Activated T-helper 1 cell treated with Interleukin-2 at 50 U/mL for 16 hours (primary cell): ENCODE measurements at regions not wholly inside any gene's neighbourhood (a gene's known extent, or its start where the extent isn't known, plus 50 kb on each side); places are given as distances from the start of the nearest gene placed in this dataset.
"Not testable (repeated sequence)": the region's sequence is repeated elsewhere in the genome, so short reads cannot be mapped to it uniquely, and the experiment has no call there.

Experiments used
- DNase-seq: peaks from one replicate; pipeline ENCODE4 v3.0.0-alpha.2; 2020; ENCODE audit warnings: low read depth

GRCh38 chr7:132030086-132030568, 473.7 kb upstream of the PODXL start:
- DNase-seq = no peak

- no peak for DNase-seq
These were observed 473.1 kb upstream of the PODXL start for GRCh38 chr7:132029369-132030085.

- DNase-seq = no peak
These were observed 471.9 kb upstream of the PODXL start for GRCh38 chr7:132028144-132028920.

GRCh38 chr7:132024290-132024689, 467.9 kb upstream of the PODXL start:
- no peak for DNase-seq

- no peak for DNase-seq
These were observed 467.0 kb upstream of the PODXL start for GRCh38 chr7:132023466-132023865.

- DNase-seq = no peak
These were observed 465.8 kb upstream of the PODXL start for GRCh38 chr7:132022188-132022587.

GRCh38 chr7:132019703-132020102, 463.3 kb upstream of the PODXL start:
- no peak for DNase-seq

GRCh38 chr7:132009778-132010177, 453.4 kb upstream of the PODXL start:
- no peak for DNase-seq

- DNase-seq = no peak
These were observed 448.1 kb upstream of the PODXL start for GRCh38 chr7:132004529-132004928.

GRCh38 chr7:132002343-132002968, 446.0 kb upstream of the PODXL start:
- DNase-seq = no peak

GRCh38 chr7:132001146-132001545, 444.7 kb upstream of the PODXL start:
- no peak for DNase-seq

GRCh38 chr7:131999193-131999592, 442.8 kb upstream of the PODXL start:
- DNase-seq = no peak

GRCh38 chr7:131995324-131995723, 438.9 kb upstream of the PODXL start:
- DNase-seq = no peak

GRCh38 chr7:131981069-131981468, 424.6 kb upstream of the PODXL start:
- DNase-seq = not testable (repeated sequence)

- DNase-seq = not testable (repeated sequence)
These were observed 421.7 kb upstream of the PODXL start for GRCh38 chr7:131978118-131978517.

GRCh38 chr7:131976411-131976810, 420.0 kb upstream of the PODXL start:
- no peak for DNase-seq

GRCh38 chr7:131974671-131975070, 418.2 kb upstream of the PODXL start:
- no peak for DNase-seq

GRCh38 chr7:131972251-131972650, 415.8 kb upstream of the PODXL start:
- DNase-seq = no peak

- no peak for DNase-seq
These were observed 414.2 kb upstream of the PODXL start for GRCh38 chr7:131970602-131971001.

- no peak for DNase-seq
These were observed 413.1 kb upstream of the PODXL start for GRCh38 chr7:131969560-131969959.

GRCh38 chr7:131967216-131967730, 410.8 kb upstream of the PODXL start:
- DNase-seq = no peak

GRCh38 chr7:131964203-131964602, 407.8 kb upstream of the PODXL start:
- no peak for DNase-seq
